Testis (tissue), 2 donors: ENCODE measurements at regions not wholly inside any gene's neighbourhood (a gene's known extent, or its start where the extent isn't known, plus 50 kb on each side); places are given as distances from the start of the nearest gene placed in this dataset.

ENCODE experiments used
- POLR2A ChIP-seq: fragments of 450-650 bp; IDR thresholded peaks from one replicate; pipeline ENCODE4 v1.6.1; 2017; ENCODE audit warnings: antibody characterized with exemption, mild to moderate bottlenecking, moderate library complexity
- TF ChIP-seq, protein P1 (sequence below), 3 experiments: fragments of 450-650 bp in 2 of 3; fragments of 200-600 bp in 1 of 3; sonication (generic) in 1 of 3; IDR thresholded peaks; one replicate each; pipeline ENCODE4 v1.5.1; 2016 to 2019; ENCODE audit warnings: antibody characterized with exemption in 3 of 3, mild to moderate bottlenecking in 2 of 3, moderate library complexity in 1 of 3

DNA sequence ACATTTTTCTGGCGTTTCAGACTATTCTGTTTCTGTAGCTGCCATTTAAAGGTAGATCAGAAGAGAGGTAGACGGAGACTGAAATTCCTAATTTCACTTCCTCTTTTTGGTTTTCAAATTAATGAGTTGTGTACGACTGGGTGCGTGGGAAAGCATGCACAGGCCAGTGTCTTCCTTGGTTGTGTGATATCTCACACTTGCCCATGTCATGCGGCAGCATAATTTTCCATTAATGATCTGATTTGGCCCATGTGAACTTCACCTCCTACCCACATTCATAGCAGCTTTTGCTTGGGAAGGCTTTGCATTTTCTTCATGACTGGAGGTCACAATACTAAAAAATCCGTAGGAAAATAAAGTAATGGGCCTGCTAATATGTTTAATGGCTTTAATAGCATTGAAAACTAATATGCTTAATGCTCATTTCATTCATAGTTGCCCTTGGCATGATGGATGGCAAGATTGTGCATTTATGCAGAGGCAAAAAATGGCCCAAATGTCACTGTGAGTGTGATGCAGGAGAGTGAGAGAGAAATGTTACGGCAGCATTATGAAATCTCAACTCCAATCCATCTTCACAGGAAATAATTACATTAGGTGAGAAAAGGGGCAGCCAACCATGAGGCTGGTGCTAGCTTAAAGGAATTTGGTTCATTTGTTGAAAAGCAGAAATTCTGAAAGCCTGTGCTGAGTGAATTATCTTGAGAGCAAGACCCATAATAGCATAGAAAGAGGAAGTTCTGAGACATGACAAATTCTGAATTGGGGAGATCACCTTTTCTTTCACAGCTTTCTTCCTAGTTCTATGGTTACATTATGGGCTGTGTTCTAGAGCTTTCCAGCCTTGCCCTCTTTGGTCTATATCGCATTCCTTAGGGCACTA is 69.0 kb upstream of the UST start:
- TF ChIP-seq, protein P1, sequence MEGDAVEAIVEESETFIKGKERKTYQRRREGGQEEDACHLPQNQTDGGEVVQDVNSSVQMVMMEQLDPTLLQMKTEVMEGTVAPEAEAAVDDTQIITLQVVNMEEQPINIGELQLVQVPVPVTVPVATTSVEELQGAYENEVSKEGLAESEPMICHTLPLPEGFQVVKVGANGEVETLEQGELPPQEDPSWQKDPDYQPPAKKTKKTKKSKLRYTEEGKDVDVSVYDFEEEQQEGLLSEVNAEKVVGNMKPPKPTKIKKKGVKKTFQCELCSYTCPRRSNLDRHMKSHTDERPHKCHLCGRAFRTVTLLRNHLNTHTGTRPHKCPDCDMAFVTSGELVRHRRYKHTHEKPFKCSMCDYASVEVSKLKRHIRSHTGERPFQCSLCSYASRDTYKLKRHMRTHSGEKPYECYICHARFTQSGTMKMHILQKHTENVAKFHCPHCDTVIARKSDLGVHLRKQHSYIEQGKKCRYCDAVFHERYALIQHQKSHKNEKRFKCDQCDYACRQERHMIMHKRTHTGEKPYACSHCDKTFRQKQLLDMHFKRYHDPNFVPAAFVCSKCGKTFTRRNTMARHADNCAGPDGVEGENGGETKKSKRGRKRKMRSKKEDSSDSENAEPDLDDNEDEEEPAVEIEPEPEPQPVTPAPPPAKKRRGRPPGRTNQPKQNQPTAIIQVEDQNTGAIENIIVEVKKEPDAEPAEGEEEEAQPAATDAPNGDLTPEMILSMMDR (IDR thresholded peaks at IDR 0.05) = no peak
- TF ChIP-seq POLR2A = no peak
